WTC11 (cell line): ENCODE measurements at regions not wholly inside any gene's neighbourhood (a gene's known extent, or its start where the extent isn't known, plus 50 kb on each side); places are given as distances from the start of the nearest gene placed in this dataset.

Experiments used
- ATAC-seq: fragments of 200-7000 bp; cut with Tn5 transposase; 2 replicates; pipeline ENCODE4 v1.10.0; 2021; ENCODE audit warnings: mild to moderate bottlenecking, moderate library complexity
- CTCF ChIA-PET: fragments of 300-600 bp; sonication (Branson Sonifier 250); formaldehyde crosslinking; loops from one replicate; lab custom pipeline; 2021; ENCODE audit warnings: antibody characterized with exemption; lab: Charles Lee
- POLR2A ChIA-PET: fragments of 350-600 bp; sonication (Branson Sonifier 250); formaldehyde crosslinking; loops from one replicate; lab custom pipeline; 2021; ENCODE audit warnings: antibody characterized with exemption; lab: Charles Lee
- DNase-seq: peaks from one replicate; pipeline ENCODE4 v3.0.0; 2021; ENCODE audit warnings: low spot score
- H3K27ac Mint-ChIP-seq: 2 replicates; pipeline ENCODE4 v1.8.0; 2021; ENCODE audit warnings: mixed read lengths
- H3K27me3 Mint-ChIP-seq: 2 replicates; pipeline ENCODE4 v1.8.0; 2021; ENCODE audit warnings: low read depth, mild to moderate bottlenecking, moderate library complexity, mixed read lengths
- H3K36me3 Mint-ChIP-seq: 2 replicates; pipeline ENCODE4 v1.8.0; 2021; ENCODE audit warnings: mixed read lengths
- H3K4me1 Mint-ChIP-seq: 2 replicates; pipeline ENCODE4 v1.8.0; 2022; ENCODE audit warnings: mixed read lengths
- H3K4me3 Mint-ChIP-seq: 2 replicates; pipeline ENCODE4 v1.8.0; 2021; ENCODE audit warnings: mild to moderate bottlenecking, moderate library complexity, mixed read lengths
- H3K9me3 Mint-ChIP-seq: 2 replicates; pipeline ENCODE4 v1.8.0; 2021; ENCODE audit warnings: mixed read lengths
- AR ChIP-seq: fragments of 250-450 bp; sonication (Bioruptor Pico); IDR thresholded peaks from 2 replicates; pipeline ENCODE4 v1.9.0; 2021; ENCODE audit warnings: mild to moderate bottlenecking
- CREB1 ChIP-seq: sonication (generic); formaldehyde crosslinking; IDR thresholded peaks from 2 replicates; pipeline ENCODE4 v1.8.0; 2023; ENCODE audit warnings: mild to moderate bottlenecking, missing genetic modification reagents
- E2F5 ChIP-seq: sonication (generic); formaldehyde crosslinking; IDR thresholded peaks from 2 replicates; pipeline ENCODE4 v1.8.1; 2022; ENCODE audit warnings: mild to moderate bottlenecking, moderate library complexity, missing genetic modification reagents
- ELF4 ChIP-seq: sonication (generic); formaldehyde crosslinking; IDR thresholded peaks from 2 replicates; pipeline ENCODE4 v1.8.1; 2022; ENCODE audit warnings: low read depth, mild to moderate bottlenecking, moderate library complexity, missing genetic modification reagents
- ESRRA ChIP-seq: sonication (generic); formaldehyde crosslinking; IDR thresholded peaks from 2 replicates; pipeline ENCODE4 v1.8.1; 2022; ENCODE audit warnings: mild to moderate bottlenecking, missing genetic modification reagents, borderline replicate concordance
- ETV6 ChIP-seq: sonication (generic); formaldehyde crosslinking; IDR thresholded peaks from 2 replicates; pipeline ENCODE4 v1.8.1; 2022; ENCODE audit warnings: mild to moderate bottlenecking, missing genetic modification reagents
- GTF2I ChIP-seq: fragments of 250-450 bp; sonication (Bioruptor Pico); conservative IDR thresholded peaks from 2 replicates; pipeline ENCODE4 v1.4.0; 2021; ENCODE audit warnings: mild to moderate bottlenecking
- MXD4 ChIP-seq: fragments of 250-450 bp; sonication (Bioruptor Pico); IDR thresholded peaks from 2 replicates; pipeline ENCODE4 v1.8.0; 2021; ENCODE audit warnings: mild to moderate bottlenecking, moderate library complexity, borderline replicate concordance
- NFATC4 ChIP-seq: fragments of 250-450 bp; sonication (Bioruptor Pico); IDR thresholded peaks from 2 replicates; pipeline ENCODE4 v1.9.0; 2021; ENCODE audit warnings: mild to moderate bottlenecking
- NFE2L1 ChIP-seq: sonication (generic); formaldehyde crosslinking; IDR thresholded peaks from 2 replicates; pipeline ENCODE4 v1.8.1; 2023; ENCODE audit warnings: missing genetic modification reagents
- NR1H2 ChIP-seq: sonication (generic); formaldehyde crosslinking; IDR thresholded peaks from 2 replicates; pipeline ENCODE4 v1.9.0; 2021; ENCODE audit warnings: mild to moderate bottlenecking, moderate library complexity, missing genetic modification reagents
- NR2C2 ChIP-seq: sonication (generic); formaldehyde crosslinking; IDR thresholded peaks from 2 replicates; pipeline ENCODE4 v1.8.0; 2022; ENCODE audit warnings: mild to moderate bottlenecking, missing genetic modification reagents
- PREB ChIP-seq: sonication (generic); formaldehyde crosslinking; IDR thresholded peaks from 2 replicates; pipeline ENCODE4 v1.8.1; 2022; ENCODE audit warnings: mild to moderate bottlenecking, missing genetic modification reagents, moderate library complexity, borderline replicate concordance
- ZNF138 ChIP-seq: sonication (generic); formaldehyde crosslinking; conservative IDR thresholded peaks from 2 replicates; pipeline ENCODE4 v1.8.1; 2022; ENCODE audit warnings: mild to moderate bottlenecking, moderate library complexity, missing genetic modification reagents
- ZNF263 ChIP-seq: sonication (generic); formaldehyde crosslinking; IDR thresholded peaks from 2 replicates; pipeline ENCODE4 v1.8.1; 2022; ENCODE audit warnings: low read depth, mild to moderate bottlenecking, moderate library complexity, missing genetic modification reagents
- ZNF423 ChIP-seq: fragments of 250-450 bp; sonication (Bioruptor Pico); IDR thresholded peaks from 2 replicates; pipeline ENCODE4 v2.1.2; 2022; ENCODE audit warnings: mild to moderate bottlenecking, moderate library complexity
- TF ChIP-seq, protein P1 (sequence below): sonication (generic); formaldehyde crosslinking; IDR thresholded peaks from 2 replicates; pipeline ENCODE4 v1.8.1; 2023; ENCODE audit warnings: mild to moderate bottlenecking, moderate library complexity, missing genetic modification reagents
- TF ChIP-seq, protein P2 (sequence below): fragments of 250-450 bp; sonication (Bioruptor Pico); IDR thresholded peaks from 2 replicates; pipeline ENCODE4 v1.9.0; 2021; ENCODE audit warnings: mild to moderate bottlenecking

DNA sequence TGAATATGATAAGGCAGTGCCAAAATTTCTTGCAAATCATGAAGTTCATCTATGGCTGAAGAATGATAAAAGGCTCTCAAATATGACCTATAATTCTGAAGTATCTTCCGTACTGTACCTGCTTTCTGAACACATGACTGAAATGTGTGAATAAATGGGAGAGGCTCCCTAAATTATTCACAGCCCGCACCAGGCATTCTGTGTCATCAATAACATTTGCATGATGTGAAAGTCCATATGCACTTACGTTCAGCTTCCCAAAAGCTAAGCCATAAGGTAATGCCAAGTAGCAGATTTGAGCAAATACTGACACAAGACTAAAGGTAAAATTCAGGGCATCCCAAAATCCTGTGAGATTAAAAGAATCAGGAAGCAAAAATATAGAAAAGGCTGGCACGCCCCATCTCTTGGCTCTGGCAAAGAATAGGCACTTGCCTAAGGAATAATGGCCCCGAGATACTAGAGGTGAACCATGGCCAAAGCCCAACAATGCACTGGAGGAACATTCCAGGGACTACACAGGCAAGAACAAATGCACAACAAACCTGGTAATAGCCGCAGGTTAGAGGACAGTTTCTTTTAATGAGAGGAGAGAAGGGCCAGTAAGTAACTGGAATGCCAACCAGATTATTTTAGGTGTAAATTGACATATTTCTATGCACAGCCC lies 280.5 kb downstream of the IPMK start:
- no peaks in the 10 kb centered on the region for H3K27me3 Mint-ChIP-seq
- TF ChIP-seq ZNF423 (CRISPR knock-in tag) (no peak), ELF4 (CRISPR knock-in tag) (no peak), ZNF138 (CRISPR knock-in tag) (no peak), NFATC4 (CRISPR knock-in tag) (no peak), AR (no peak), PREB (CRISPR knock-in tag) (no peak), NR1H2 (no peak), ZNF263 (no peak), NFE2L1 (CRISPR knock-in tag) (no peak)
- TF ChIP-seq, protein P1, sequence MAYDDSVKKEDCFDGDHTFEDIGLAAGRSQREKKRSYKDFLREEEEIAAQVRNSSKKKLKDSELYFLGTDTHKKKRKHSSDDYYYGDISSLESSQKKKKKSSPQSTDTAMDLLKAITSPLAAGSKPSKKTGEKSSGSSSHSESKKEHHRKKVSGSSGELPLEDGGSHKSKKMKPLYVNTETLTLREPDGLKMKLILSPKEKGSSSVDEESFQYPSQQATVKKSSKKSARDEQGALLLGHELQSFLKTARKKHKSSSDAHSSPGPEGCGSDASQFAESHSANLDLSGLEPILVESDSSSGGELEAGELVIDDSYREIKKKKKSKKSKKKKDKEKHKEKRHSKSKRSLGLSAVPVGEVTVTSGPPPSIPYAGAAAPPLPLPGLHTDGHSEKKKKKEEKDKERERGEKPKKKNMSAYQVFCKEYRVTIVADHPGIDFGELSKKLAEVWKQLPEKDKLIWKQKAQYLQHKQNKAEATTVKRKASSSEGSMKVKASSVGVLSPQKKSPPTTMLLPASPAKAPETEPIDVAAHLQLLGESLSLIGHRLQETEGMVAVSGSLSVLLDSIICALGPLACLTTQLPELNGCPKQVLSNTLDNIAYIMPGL (CRISPR knock-in tag), result no peak
- DNase-seq (no peak), ATAC-seq (no peak)
- ChIA-PET POLR2A (no interaction called here), CTCF (no interaction called here)
- no peak overlapping the region for H3K27ac Mint-ChIP-seq
- H3K36me3 Mint-ChIP-seq, result no peaks in the 10 kb centered on the region
- peaks cover 3% of the 10 kb centered on the region for H3K4me1 Mint-ChIP-seq
- no peak overlapping the region for H3K4me3 Mint-ChIP-seq
- no peaks in the 10 kb centered on the region for H3K9me3 Mint-ChIP-seq

GRCh38 chr10:57986422-57986821 lies 281.3 kb downstream of the IPMK start:
- Mint-ChIP-seq H3K27me3 (no peaks in the 10 kb centered on the region), H3K9me3 (peaks cover 1% of the 10 kb centered on the region; the same call in 1 of the 2 replicates), H3K4me3 (no peak overlapping the region), H3K4me1 (peaks cover 2% of the 10 kb centered on the region), H3K27ac (no peak overlapping the region), H3K36me3 (no peaks in the 10 kb centered on the region)
- POLR2A ChIA-PET, result no interaction called here
- DNase-seq, result no peak
- ATAC-seq, result no peak
- CTCF ChIA-PET, result no interaction called here
- TF ChIP-seq MXD4, result no peak
- no peak for TF ChIP-seq E2F5 (CRISPR knock-in tag)
- no peak for TF ChIP-seq CREB1 (CRISPR knock-in tag)
- TF ChIP-seq NR2C2 (CRISPR knock-in tag), result no peak
- TF ChIP-seq ZNF138 (CRISPR knock-in tag), result no peak
- no peak for TF ChIP-seq GTF2I
- TF ChIP-seq ETV6, result no peak
- TF ChIP-seq ESRRA (CRISPR knock-in tag), result no peak
- TF ChIP-seq, protein P2, sequence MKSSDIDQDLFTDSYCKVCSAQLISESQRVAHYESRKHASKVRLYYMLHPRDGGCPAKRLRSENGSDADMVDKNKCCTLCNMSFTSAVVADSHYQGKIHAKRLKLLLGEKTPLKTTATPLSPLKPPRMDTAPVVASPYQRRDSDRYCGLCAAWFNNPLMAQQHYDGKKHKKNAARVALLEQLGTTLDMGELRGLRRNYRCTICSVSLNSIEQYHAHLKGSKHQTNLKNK (CRISPR knock-in tag), result no peak
- TF ChIP-seq, protein P1 (CRISPR knock-in tag), result no peak
